SU-DHL-6 (cell line): ENCODE measurements at regions not wholly inside any gene's neighbourhood (a gene's known extent, or its start where the extent isn't known, plus 50 kb on each side); places are given as distances from the start of the nearest gene placed in this dataset.

ENCODE experiments used
- EZH2phosphoT487 ChIP-seq: fragments of 200-600 bp; sonication (generic), shearing (Covaris generic); conservative IDR thresholded peaks from 2 replicates; pipeline ENCODE4 v1.6.1; 2018; ENCODE audit warnings: mild to moderate bottlenecking, antibody characterized with exemption, low read length, moderate library complexity, mixed read lengths
- TF ChIP-seq, protein P1 (sequence below): fragments of 200-600 bp; sonication (generic); IDR thresholded peaks from one replicate; pipeline ENCODE4 v1.5.1; 2017; ENCODE audit warnings: antibody characterized with exemption, mild to moderate bottlenecking, low read length, moderate library complexity; ENCODE audit not compliant: insufficient read depth, poor library complexity, severe bottlenecking

DNA sequence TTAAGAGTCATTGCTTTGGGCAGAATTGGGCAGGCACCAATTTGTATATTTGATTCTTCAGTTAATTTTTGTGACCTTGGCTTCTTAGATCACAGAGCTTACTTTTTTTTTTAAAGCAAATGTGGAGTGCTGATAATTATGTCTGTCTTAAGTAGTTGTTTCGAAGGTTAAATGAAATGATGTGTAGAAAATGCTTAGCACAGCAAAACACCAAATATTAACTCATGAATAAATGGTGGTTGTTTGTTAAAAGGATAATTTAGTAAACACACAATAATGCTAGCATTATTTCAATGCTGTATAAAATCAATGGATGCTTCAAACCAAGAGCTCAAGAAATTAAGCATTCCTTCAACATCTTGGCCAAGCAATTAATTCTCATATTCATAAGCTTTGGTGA is 143.4 kb downstream of the LPIN1 start:
- TF ChIP-seq, protein P1, sequence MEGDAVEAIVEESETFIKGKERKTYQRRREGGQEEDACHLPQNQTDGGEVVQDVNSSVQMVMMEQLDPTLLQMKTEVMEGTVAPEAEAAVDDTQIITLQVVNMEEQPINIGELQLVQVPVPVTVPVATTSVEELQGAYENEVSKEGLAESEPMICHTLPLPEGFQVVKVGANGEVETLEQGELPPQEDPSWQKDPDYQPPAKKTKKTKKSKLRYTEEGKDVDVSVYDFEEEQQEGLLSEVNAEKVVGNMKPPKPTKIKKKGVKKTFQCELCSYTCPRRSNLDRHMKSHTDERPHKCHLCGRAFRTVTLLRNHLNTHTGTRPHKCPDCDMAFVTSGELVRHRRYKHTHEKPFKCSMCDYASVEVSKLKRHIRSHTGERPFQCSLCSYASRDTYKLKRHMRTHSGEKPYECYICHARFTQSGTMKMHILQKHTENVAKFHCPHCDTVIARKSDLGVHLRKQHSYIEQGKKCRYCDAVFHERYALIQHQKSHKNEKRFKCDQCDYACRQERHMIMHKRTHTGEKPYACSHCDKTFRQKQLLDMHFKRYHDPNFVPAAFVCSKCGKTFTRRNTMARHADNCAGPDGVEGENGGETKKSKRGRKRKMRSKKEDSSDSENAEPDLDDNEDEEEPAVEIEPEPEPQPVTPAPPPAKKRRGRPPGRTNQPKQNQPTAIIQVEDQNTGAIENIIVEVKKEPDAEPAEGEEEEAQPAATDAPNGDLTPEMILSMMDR: no peak
- TF ChIP-seq EZH2phosphoT487: no peak
